Testis (tissue), 2 donors: ENCODE measurements at regions not wholly inside any gene's neighbourhood (a gene's known extent, or its start where the extent isn't known, plus 50 kb on each side); places are given as distances from the start of the nearest gene placed in this dataset.

Experiments used
- POLR2A ChIP-seq: fragments of 450-650 bp; IDR thresholded peaks from one replicate; pipeline ENCODE4 v1.6.1; 2017; ENCODE audit warnings: antibody characterized with exemption, mild to moderate bottlenecking, moderate library complexity
- TF ChIP-seq, protein P1 (sequence below), 3 experiments: fragments of 450-650 bp in 2 of 3; fragments of 200-600 bp in 1 of 3; sonication (generic) in 1 of 3; IDR thresholded peaks; one replicate each; pipeline ENCODE4 v1.5.1; 2016 to 2019; ENCODE audit warnings: antibody characterized with exemption in 3 of 3, mild to moderate bottlenecking in 2 of 3, moderate library complexity in 1 of 3

DNA sequence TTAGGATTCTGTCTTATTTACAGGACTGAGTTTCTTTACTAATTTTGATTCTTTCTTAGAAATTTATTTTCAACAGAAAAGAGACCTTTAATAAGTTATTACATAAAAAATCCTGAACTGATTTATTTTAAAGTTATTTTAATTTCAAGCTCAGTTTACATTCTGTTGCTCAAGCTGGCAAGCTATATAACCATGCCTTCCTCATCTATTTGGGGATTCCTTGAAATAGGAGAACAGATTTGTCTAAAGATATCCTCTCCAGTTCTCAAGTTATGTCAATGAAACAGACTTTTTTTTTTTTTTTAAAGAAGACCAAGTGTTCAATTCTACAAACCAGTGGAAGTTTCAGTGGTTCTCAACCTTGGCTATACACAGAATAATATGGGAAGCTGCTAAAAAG, 103.3 kb upstream of the TRHDE start:
- TF ChIP-seq, protein P1, sequence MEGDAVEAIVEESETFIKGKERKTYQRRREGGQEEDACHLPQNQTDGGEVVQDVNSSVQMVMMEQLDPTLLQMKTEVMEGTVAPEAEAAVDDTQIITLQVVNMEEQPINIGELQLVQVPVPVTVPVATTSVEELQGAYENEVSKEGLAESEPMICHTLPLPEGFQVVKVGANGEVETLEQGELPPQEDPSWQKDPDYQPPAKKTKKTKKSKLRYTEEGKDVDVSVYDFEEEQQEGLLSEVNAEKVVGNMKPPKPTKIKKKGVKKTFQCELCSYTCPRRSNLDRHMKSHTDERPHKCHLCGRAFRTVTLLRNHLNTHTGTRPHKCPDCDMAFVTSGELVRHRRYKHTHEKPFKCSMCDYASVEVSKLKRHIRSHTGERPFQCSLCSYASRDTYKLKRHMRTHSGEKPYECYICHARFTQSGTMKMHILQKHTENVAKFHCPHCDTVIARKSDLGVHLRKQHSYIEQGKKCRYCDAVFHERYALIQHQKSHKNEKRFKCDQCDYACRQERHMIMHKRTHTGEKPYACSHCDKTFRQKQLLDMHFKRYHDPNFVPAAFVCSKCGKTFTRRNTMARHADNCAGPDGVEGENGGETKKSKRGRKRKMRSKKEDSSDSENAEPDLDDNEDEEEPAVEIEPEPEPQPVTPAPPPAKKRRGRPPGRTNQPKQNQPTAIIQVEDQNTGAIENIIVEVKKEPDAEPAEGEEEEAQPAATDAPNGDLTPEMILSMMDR (IDR thresholded peaks at IDR 0.05): no peak
- no peak for TF ChIP-seq POLR2A
